Activated T-cell treated with anti-CD3 and anti-CD28 coated beads for 4 hours (primary cell): ENCODE measurements at regions not wholly inside any gene's neighbourhood (a gene's known extent, or its start where the extent isn't known, plus 50 kb on each side); places are given as distances from the start of the nearest gene placed in this dataset.
"Not testable (repeated sequence)": the region's sequence is repeated elsewhere in the genome, so short reads cannot be mapped to it uniquely, and the experiment has no call there.

Experiments used
- DNase-seq: peaks from one replicate; pipeline ENCODE4 v3.0.0-alpha.2; 2020

GRCh38 chr5:174953871-174954270 is 229.5 kb downstream of the MSX2 start:
- no peak for DNase-seq

DNA sequence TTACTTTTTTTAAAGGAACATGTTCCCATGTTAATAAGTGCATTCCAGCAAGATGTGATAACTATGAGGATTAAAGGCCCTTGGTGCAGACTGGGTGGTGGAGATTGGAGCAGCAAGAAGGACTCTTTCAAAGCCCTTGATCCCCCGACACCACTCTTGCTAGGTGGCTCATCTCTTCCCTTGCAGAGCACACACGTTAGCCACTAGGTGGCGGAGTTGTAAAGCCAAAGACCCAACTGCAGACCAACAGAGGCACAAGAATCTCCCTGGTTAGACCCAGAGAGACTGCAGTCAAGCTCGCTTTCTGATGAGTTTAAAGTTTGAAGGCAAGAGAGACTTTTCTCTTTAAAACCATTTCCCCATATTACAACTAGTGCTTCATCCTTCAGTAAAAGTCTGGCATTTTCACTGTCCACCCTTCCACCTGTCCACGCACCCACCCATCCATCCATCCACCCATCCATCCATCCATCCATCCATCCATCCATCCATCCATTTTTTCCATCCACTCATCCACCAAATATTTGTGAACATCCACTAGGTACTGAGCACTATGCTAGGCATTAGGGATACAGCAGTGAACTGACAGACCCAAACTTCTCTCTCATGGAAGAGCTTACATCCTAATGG is 226.9 kb downstream of the MSX2 start:
- peak; percentile 45 for DNase-seq

DNA sequence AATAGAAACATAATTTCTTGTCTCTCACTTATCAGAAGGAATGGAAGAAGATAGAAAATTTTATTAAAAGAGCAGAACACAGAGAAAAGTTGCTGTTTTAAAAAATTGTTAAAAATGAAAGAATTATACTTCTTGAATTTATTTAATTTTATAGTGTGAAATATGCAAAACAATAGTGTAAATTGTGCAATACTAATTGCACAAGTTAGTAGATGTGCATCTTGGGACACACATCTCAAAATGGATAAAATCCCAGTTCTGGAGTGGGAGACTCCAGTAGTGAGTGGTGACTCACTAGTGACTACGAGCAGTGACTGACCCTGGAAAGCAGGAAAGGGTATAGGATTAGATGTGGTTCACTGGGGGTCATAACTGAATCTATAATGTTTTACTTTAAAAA is 223.2 kb downstream of the MSX2 start:
- no peak for DNase-seq

- no peak for DNase-seq
These were observed 221.5 kb downstream of the MSX2 start for GRCh38 chr5:174945853-174946252.

DNA sequence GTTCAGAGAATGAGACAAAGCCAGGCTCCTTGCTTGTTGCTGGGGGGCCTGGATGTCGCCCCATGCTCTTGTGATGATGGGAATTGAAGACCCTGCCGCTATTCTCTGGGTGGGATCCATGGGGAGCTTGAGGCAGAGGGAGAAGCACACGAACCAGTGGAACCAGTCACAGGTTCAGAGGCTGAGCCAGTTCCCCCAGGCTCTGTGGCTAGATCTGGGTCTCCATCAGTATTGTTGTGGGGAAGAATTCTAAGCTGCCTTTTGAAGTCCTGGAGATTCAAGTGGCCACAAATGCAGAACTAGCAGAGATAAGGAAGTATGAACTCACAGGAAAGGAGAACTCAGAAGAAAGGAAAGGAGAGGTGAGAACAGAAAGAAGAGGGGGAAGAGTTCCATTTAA is 219.4 kb downstream of the MSX2 start:
- no peak for DNase-seq

- not testable (repeated sequence) for DNase-seq
These were observed 218.6 kb downstream of the MSX2 start for GRCh38 chr5:174943002-174943401.

- DNase-seq: no peak
These were observed 213.1 kb downstream of the MSX2 start for GRCh38 chr5:174937201-174938123.

- DNase-seq: peak; percentile 17
These were observed 211.6 kb downstream of the MSX2 start for GRCh38 chr5:174935854-174936474.

DNA sequence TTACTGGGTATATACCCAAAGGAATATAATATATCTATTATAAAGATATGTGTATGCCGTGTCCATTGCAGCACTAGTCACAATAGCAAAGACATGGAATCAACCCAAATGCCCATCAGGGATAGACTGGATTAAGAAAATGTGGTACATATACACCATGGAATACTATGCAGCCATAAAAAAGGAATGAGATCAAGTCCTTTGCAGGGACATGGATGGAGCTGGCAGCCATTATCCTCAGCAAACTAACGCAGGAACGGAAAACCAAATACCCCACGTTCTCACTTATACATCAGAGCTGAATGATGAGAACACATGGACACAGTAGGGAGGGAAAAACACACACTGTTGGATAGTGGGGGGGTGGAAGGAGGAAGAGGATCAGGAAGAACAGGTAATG is 206.7 kb downstream of the MSX2 start:
- DNase-seq: not testable (repeated sequence)

DNA sequence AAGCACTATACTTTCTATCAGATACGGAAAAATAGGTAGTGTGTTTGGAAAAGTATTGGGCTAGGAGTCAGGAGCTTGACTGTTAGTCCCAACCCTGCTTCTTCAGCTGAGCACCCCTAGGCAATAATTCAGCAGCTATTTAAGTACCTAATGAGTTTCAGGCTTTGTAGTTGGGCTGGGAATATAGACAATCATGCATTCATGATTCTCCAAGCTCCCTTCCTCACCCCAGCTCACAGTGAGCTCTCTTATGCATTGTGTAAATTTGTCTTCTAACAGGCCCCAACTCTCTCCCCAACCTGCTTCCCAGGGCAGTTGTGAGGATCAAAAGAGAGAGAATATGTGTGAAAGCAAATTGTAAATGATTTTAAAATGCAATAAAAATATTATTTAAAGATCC is 201.2 kb downstream of the MSX2 start:
- DNase-seq: no peak

GRCh38 chr5:174922955-174923354 is 198.6 kb downstream of the MSX2 start:
- no peak for DNase-seq

GRCh38 chr5:174920906-174921550 is 196.6 kb downstream of the MSX2 start:
- DNase-seq: no peak

GRCh38 chr5:174919351-174919750 is 195.0 kb downstream of the MSX2 start:
- DNase-seq: no peak

DNA sequence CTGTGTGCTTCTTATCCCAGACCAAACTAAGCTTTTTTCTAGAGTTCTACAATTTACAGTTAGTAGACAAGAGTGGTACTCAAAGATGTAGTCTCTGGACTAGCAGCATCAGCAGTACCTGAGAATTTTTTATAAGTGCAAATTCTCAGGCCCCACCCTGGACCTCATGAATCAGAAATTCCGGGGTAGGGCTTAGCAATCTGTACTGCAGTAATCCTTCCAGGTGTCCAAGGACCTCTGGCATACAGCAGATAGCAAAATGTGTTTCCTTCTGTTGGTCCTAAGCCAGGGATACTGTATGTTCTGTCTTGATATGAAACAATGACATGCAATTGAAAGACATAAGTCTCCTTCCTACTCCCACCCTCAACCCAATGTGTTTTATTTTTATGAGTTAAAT is 194.3 kb downstream of the MSX2 start:
- no peak for DNase-seq

- DNase-seq: no peak
These were observed 193.7 kb downstream of the MSX2 start for GRCh38 chr5:174917976-174918554.

GRCh38 chr5:174917435-174917834 is 193.1 kb downstream of the MSX2 start:
- DNase-seq: not testable (repeated sequence)

DNA sequence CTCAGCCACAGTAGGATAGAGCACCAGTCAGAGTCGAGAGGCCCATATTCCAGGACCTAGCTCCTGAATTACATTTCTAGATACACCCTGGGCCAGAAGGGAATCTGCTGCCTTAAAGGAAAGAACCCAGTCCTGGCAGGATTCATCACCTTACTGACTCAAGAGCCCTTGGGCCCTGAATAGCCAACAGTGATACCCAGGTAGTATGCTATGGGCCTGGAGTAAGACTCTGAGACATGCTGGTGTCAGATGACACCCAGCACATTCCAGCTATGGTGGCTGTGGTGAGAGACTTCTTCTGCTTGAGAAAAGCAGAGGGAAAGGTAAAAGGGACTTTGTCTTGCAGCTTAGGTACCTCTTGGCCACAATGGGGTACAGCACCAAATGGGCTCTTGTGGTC is 192.5 kb downstream of the MSX2 start:
- not testable (repeated sequence) for DNase-seq

GRCh38 chr5:174916227-174916626 is 191.8 kb downstream of the MSX2 start:
- no peak for DNase-seq

GRCh38 chr5:174911118-174911517 is 186.7 kb downstream of the MSX2 start:
- DNase-seq: no peak

- peak; percentile 36 for DNase-seq
These were observed 185.9 kb downstream of the MSX2 start for GRCh38 chr5:174910245-174910737.

DNA sequence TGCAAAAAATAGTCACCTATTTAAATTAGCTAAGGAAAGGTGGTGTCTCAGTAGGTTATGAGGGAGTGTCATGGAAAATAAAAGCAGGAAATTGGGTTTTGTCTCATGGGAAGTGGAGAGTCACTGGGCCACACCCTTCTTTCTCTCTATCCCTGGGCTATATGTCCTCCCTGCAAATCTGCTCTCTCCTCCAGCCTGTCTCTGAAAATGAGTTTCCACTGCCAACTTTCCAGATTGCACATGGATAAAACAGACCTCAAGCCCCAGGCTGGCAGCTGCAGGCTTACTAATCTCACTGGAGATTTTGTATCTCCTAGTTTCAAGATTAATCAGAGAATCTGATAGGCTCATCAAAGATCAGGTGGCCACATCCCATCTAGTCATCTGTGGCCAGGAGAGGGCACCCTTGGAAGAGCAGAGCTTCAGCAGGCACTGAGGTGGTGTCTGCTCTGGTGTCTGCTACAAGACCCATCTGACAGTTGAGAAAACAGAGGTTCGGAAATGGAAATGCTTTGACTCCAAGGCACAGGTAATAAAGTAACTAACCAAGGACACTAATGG is 178.9 kb downstream of the MSX2 start:
- no peak for DNase-seq

- DNase-seq: no peak
These were observed 177.0 kb downstream of the MSX2 start for GRCh38 chr5:174901336-174901735.
